Sigmoid colon (tissue), 6 donors: ENCODE measurements at regions not wholly inside any gene's neighbourhood (a gene's known extent, or its start where the extent isn't known, plus 50 kb on each side); places are given as distances from the start of the nearest gene placed in this dataset.

Experiments
- DNase-seq: peaks from one replicate; pipeline ENCODE4 v3.0.0-alpha.2; 2019
- H3K27ac ChIP-seq, 4 donors: fragments of 200-600 bp; sonication (generic); one replicate each; pipeline ENCODE4 v1.5.1; 2016 to 2019; ENCODE audit warnings: mild to moderate bottlenecking in 1 of 4
- H3K27me3 ChIP-seq, 3 donors: fragments of 200-600 bp; sonication (generic); one replicate each; pipeline ENCODE4 v1.5.1; 2019; ENCODE audit warnings: mild to moderate bottlenecking in 1 of 3
- H3K36me3 ChIP-seq, 4 donors: fragments of 200-600 bp; sonication (generic); one replicate each; pipeline ENCODE4 v1.5.1; 2016 to 2019
- H3K4me1 ChIP-seq, 4 donors: fragments of 200-600 bp; sonication (generic); one replicate each; pipeline ENCODE4 v1.5.1; 2017 to 2019
- H3K4me3 ChIP-seq, 4 donors: fragments of 200-600 bp; sonication (generic); one replicate each; pipeline ENCODE4 v1.5.1; 2017 to 2019; ENCODE audit warnings: mild to moderate bottlenecking in 2 of 4, moderate library complexity in 1 of 4
- H3K9me3 ChIP-seq, 4 donors: fragments of 200-600 bp in 3 of 4; sonication (generic) in 3 of 4; one replicate each; pipeline versions ENCODE4 v1.5.1 to v1.6.1; 2013 to 2019
- EP300 ChIP-seq, 4 donors: sonication (generic); formaldehyde crosslinking; IDR thresholded peaks; one replicate each; pipeline ENCODE4 v1.6.1; 2017; ENCODE audit warnings: antibody characterized with exemption in 4 of 4
- POLR2A ChIP-seq, 2 donors: fragments of 450-650 bp; IDR thresholded peaks; one replicate each; pipeline ENCODE4 v1.6.1; 2016; ENCODE audit warnings: antibody characterized with exemption in 2 of 2, mild to moderate bottlenecking in 2 of 2, moderate library complexity in 2 of 2
- POLR2AphosphoS5 ChIP-seq, 4 donors: sonication (generic); formaldehyde crosslinking; IDR thresholded peaks; one replicate each; pipeline ENCODE4 v1.6.1; 2017; ENCODE audit warnings: antibody characterized with exemption in 4 of 4
- WGBS, 2 donors: extraction: QIAGEN DNeasy Blood & Tissue Kit; methylation state at CpG; one replicate each; pipeline ENCODE4 v1.1.7; 2013; 5-methylcytosine and 5-hydroxymethylcytosine counted together
- intact Hi-C: fragments of 100-400 bp; cut with DNase I; formaldehyde crosslinking; loops from one replicate; pipeline ENCODE4 v1.15.1; 2023
- TF ChIP-seq, protein P1 (sequence below), 4 experiments: fragments of 450-650 bp in 3 of 4; fragments of 200-600 bp in 1 of 4; IDR thresholded peaks; one replicate each; pipeline ENCODE4 v1.5.1; 2016 to 2019; ENCODE audit warnings: antibody characterized with exemption in 4 of 4, mild to moderate bottlenecking in 3 of 4, moderate library complexity in 2 of 4
- donor health status: healthy with polysubstance abuse.
- donor health status: healthy.

DNA sequence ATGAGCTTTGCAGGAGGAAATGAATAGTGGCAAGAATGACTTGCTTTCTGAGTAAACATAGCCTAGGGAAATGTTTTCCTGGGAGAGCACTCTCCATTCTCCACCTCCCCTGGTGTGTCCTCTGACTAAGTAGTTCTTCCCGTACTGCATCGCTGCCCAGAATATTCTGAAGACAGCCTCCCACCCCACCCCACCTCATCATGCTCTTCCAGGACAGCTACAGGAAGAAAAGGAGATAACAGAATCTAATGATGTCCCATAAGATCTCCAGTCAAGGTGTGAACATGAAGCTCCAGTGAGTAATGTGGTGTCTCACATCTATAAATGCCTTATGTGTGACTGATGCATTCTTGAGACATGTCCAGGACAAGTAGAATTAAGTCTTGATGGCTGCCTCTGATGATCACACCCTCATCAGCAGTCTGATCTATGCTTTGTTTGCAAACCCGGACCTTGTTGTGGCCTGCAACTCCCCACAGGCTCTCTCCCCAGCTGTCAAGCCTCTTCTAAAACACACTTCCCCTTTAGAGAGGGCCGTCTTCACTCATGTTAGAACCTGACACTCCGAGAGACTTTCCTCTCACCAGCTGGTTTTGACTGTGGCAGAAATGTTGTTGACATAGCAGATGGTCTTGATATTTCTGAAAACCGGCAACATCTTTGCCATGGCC, 183.0 kb downstream of the CYYR1 start:
- Histone ChIP-seq H3K27me3 (no peaks in the 10 kb centered on the region), H3K9me3 (peaks cover 0 to 6% (median 0%) of the 10 kb centered on the region in 4 donors), H3K36me3 (no peaks in the 10 kb centered on the region), H3K4me1 (no peaks in the 10 kb centered on the region), H3K4me3 (no peak overlapping the region), H3K27ac (no peak overlapping the region)
- TF ChIP-seq, protein P1, sequence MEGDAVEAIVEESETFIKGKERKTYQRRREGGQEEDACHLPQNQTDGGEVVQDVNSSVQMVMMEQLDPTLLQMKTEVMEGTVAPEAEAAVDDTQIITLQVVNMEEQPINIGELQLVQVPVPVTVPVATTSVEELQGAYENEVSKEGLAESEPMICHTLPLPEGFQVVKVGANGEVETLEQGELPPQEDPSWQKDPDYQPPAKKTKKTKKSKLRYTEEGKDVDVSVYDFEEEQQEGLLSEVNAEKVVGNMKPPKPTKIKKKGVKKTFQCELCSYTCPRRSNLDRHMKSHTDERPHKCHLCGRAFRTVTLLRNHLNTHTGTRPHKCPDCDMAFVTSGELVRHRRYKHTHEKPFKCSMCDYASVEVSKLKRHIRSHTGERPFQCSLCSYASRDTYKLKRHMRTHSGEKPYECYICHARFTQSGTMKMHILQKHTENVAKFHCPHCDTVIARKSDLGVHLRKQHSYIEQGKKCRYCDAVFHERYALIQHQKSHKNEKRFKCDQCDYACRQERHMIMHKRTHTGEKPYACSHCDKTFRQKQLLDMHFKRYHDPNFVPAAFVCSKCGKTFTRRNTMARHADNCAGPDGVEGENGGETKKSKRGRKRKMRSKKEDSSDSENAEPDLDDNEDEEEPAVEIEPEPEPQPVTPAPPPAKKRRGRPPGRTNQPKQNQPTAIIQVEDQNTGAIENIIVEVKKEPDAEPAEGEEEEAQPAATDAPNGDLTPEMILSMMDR (IDR thresholded peaks at IDR 0.05): no peak
- no peak for TF ChIP-seq POLR2A (IDR thresholded peaks at IDR 0.05)
- TF ChIP-seq EP300 (IDR thresholded peaks at IDR 0.05): no peak
- no peak for TF ChIP-seq POLR2AphosphoS5 (IDR thresholded peaks at IDR 0.05)
- intact Hi-C loops: no loop called here
- no peak for DNase-seq
- WGBS, 2 donors: 55 to 78% methylated on average over 6 of the region's 6 CpGs

GRCh38 chr21:26388731-26389231, 184.3 kb downstream of the CYYR1 start:
- H3K36me3 ChIP-seq: no peaks in the 10 kb centered on the region
- intact Hi-C loops: no loop called here
- TF ChIP-seq POLR2AphosphoS5 (IDR thresholded peaks at IDR 0.05): no peak
- no peak for TF ChIP-seq EP300 (IDR thresholded peaks at IDR 0.05)
- TF ChIP-seq, protein P1 (IDR thresholded peaks at IDR 0.05): no peak
- no peak for TF ChIP-seq POLR2A (IDR thresholded peaks at IDR 0.05)
- H3K27ac ChIP-seq: no peak overlapping the region
- H3K4me1 ChIP-seq: no peaks in the 10 kb centered on the region
- WGBS, 2 donors: 59 to 69% methylated on average over 1 of the region's 1 CpG
- no peak for DNase-seq
- no peak overlapping the region for H3K4me3 ChIP-seq
- no peaks in the 10 kb centered on the region for H3K27me3 ChIP-seq
- H3K9me3 ChIP-seq: peaks cover 0 to 6% (median 0%) of the 10 kb centered on the region in 4 donors

- no peaks in the 10 kb centered on the region for H3K36me3 ChIP-seq
- 86 to 90% methylated on average over 3 of the region's 3 CpGs for WGBS, 2 donors
- no peak for TF ChIP-seq EP300 (IDR thresholded peaks at IDR 0.05)
- TF ChIP-seq POLR2AphosphoS5 (IDR thresholded peaks at IDR 0.05): no peak
- TF ChIP-seq, protein P1 (IDR thresholded peaks at IDR 0.05): no peak
- no peak for TF ChIP-seq POLR2A (IDR thresholded peaks at IDR 0.05)
- no peaks in the 10 kb centered on the region for H3K4me1 ChIP-seq
- H3K27me3 ChIP-seq: no peaks in the 10 kb centered on the region
- H3K4me3 ChIP-seq: no peak overlapping the region
- DNase-seq: no peak
- peaks cover 0 to 6% (median 0%) of the 10 kb centered on the region in 4 donors for H3K9me3 ChIP-seq
- intact Hi-C loops: no loop called here
- H3K27ac ChIP-seq: no peak overlapping the region
Observed at GRCh38 chr21:26385721-26386120, 187.4 kb downstream of the CYYR1 start.

- DNase-seq: no peak
- Histone ChIP-seq H3K4me3 (no peak overlapping the region), H3K36me3 (no peaks in the 10 kb centered on the region), H3K27me3 (no peaks in the 10 kb centered on the region), H3K4me1 (peaks cover 0 to 3% (median 0%) of the 10 kb centered on the region in 4 donors), H3K27ac (no peak overlapping the region), H3K9me3 (no peaks in the 10 kb centered on the region)
- intact Hi-C loops: no loop called here
- TF ChIP-seq POLR2A (IDR thresholded peaks at IDR 0.05): no peak
- TF ChIP-seq, protein P1 (IDR thresholded peaks at IDR 0.05): no peak
- TF ChIP-seq POLR2AphosphoS5 (IDR thresholded peaks at IDR 0.05): no peak
- TF ChIP-seq EP300 (IDR thresholded peaks at IDR 0.05): no peak
Observed at GRCh38 chr21:26379561-26379960, 193.5 kb downstream of the CYYR1 start.
